ENCODE measurements at regions not wholly inside any gene's neighbourhood (a gene's known extent, or its start where the extent isn't known, plus 50 kb on each side); places are given as distances from the start of the nearest gene placed in this dataset.

- DNase-seq (ENCODE audit: extremely low read depth, low read depth, low spot score) = no peak
These were observed 152.2 kb upstream of the IRX2 start for GRCh38 chr5:2903451-2904395.

- no peak for DNase-seq (ENCODE audit: extremely low read depth, low read depth, low spot score)
These were observed 151.3 kb upstream of the IRX2 start for GRCh38 chr5:2902742-2903297.

DNA sequence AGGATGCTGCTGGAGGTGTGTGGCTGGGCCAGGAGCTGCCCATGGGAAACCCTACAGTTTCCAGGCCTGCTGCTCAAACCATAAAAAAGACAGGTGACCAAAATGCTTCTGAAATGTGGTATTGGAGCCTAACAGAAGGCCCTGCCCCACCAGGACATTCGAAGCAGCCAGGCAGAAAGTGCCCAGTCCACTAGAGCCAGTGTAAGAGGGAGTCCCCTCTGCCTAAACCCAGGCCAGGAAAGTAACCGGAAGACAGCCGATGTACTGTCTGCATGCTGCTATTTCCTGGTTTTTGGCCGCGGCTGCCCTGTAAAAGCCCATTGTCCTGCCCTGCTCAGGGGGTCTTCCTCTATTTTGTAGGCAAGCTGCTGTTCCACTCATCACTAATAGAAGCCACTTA lies 150.7 kb upstream of the IRX2 start:
- no peak for DNase-seq (ENCODE audit: extremely low read depth, low read depth, low spot score)

GRCh38 chr5:2901511-2901910 lies 150.0 kb upstream of the IRX2 start:
- no peak for DNase-seq (ENCODE audit: extremely low read depth, low read depth, low spot score)

- DNase-seq (ENCODE audit: extremely low read depth, low read depth, low spot score) = no peak
These were observed 149.6 kb upstream of the IRX2 start for GRCh38 chr5:2901096-2901495.

DNA sequence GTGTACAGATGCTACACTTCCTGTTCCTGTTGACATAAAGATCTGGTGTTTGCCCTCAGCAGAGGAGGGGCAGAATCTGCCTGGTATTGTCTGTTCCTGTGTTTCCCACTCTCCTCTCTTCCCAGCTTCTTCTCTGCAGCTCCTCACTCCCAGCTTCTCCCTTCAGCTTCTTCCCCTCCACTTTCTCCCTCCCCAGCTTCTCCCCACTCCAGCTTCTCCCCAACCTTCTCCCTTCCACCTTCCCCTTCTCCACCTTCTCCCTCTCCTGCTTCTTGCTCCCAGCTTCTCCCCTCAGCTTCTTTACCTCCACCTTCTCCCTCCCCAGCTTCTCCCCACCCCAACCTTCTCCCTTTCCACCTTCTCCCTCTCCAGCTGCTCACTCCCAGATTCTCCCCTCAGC lies 148.9 kb upstream of the IRX2 start:
- no peak for DNase-seq (ENCODE audit: extremely low read depth, low read depth, low spot score)

DNA sequence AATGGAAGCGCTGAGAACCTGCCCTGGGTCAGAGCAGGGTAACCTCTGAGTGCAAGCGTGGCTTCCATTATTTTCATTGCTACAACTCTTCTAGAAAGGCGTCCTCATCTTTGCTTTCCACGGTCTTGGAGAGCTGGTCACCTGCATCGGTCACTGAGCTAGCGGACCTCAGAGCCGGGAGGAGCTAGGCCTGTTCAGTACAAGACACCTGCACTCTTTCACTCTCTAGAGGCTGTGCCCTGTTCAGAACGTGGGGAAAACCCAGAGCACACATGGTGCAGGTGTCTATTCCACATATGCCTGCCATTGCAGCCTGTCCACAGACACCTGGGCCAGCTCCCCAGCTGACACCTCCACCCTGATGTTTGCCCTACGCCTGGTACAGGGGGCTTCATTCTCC lies 147.8 kb upstream of the IRX2 start:
- no peak for DNase-seq (ENCODE audit: extremely low read depth, low read depth, low spot score)

DNA sequence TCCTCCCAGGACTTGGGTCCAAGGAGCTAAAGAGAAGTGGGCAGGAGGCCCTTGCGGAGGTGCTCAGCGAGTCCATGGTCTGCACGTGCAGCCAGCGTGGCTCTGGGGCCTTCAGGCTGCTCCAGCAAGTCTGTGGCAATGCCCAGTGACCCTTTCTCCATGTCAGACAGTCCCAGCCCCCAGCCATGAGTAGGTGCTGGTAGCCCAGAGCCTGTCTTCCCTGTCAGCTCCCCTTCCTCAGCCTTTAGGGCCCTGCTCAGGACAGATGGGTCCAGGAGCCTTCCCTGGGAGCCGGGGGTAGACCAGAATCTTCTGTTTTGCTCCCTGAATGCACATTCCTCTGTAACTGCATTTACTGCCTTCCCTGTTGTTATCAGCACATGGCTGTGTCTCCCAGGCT lies 147.2 kb upstream of the IRX2 start:
- no peak for DNase-seq (ENCODE audit: extremely low read depth, low read depth, low spot score)

GRCh38 chr5:2897276-2897961 lies 145.9 kb upstream of the IRX2 start:
- no peak for DNase-seq (ENCODE audit: extremely low read depth, low read depth, low spot score)

- no peak for DNase-seq (ENCODE audit: extremely low read depth, low read depth, low spot score)
These were observed 145.1 kb upstream of the IRX2 start for GRCh38 chr5:2896371-2897275.

- DNase-seq (ENCODE audit: extremely low read depth, low read depth, low spot score) = no peak
These were observed 144.4 kb upstream of the IRX2 start for GRCh38 chr5:2895876-2896275.

DNA sequence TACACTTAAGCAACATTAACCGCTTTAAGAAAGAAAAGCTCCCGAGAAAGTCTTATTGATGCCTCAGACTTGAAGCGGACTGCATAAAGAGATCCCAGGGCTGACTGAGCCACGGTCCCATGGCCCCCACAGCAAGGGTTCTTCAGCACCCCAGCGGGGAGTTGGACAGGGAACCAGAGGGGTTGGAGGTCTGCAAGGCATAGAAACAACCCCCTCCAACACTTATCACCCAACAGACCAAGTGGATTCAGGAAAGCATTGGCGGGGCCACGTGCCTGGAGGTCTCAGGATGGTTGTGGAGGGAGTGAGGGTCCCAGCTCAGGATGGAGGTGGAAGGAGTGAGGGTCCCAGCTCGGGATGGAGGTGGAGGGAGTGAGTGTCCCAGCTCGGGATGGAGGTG lies 143.7 kb upstream of the IRX2 start:
- DNase-seq (ENCODE audit: extremely low read depth, low read depth, low spot score) = no peak

DNA sequence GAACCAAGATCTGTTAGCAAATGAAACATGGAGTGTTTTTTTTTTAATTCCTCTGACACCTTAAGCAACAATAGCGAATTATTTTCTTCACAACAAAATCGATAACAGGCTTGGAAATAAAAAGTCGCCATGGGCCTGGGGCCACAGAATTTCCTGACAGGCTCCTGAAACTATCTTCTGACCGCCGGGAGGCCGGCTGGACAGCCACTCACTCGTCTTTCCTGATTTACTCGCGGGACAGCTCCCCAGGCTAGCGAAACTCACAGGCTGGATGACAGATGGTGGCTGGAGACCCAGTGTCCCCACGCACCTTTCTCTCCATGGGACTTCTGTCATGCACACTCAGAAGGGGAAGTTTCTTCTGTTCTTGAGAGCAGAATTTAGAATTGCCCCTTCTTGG lies 143.3 kb upstream of the IRX2 start:
- no peak for DNase-seq (ENCODE audit: extremely low read depth, low read depth, low spot score)

- DNase-seq (ENCODE audit: extremely low read depth, low read depth, low spot score) = no peak
These were observed 142.8 kb upstream of the IRX2 start for GRCh38 chr5:2894316-2894715.

- no peak for DNase-seq (ENCODE audit: extremely low read depth, low read depth, low spot score)
These were observed 141.1 kb upstream of the IRX2 start for GRCh38 chr5:2892466-2893000.

DNA sequence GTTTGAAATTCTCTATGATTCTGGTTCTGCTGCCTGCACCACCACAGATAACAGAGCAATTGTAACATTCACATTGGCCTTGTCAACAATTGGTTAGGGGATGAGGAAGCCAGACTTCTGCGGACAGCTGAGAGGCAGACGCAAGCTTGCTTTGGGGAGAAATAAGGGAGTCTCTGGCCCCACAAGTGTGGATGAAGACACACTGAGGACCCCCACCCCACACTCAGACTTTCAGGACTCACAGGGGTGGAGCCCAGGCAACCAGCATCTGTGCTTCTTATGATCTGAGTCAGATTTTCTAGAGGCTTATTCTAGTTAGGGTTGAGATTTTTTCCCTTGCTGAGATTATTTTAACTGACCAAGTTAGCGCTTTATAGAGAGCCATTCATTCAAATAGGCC lies 140.3 kb upstream of the IRX2 start:
- DNase-seq (ENCODE audit: extremely low read depth, low read depth, low spot score) = no peak

- no peak for DNase-seq (ENCODE audit: extremely low read depth, low read depth, low spot score)
These were observed 138.5 kb upstream of the IRX2 start for GRCh38 chr5:2890011-2890410.

GRCh38 chr5:2888520-2889060 lies 137.1 kb upstream of the IRX2 start:
- no peak for DNase-seq (ENCODE audit: extremely low read depth, low read depth, low spot score)

DNA sequence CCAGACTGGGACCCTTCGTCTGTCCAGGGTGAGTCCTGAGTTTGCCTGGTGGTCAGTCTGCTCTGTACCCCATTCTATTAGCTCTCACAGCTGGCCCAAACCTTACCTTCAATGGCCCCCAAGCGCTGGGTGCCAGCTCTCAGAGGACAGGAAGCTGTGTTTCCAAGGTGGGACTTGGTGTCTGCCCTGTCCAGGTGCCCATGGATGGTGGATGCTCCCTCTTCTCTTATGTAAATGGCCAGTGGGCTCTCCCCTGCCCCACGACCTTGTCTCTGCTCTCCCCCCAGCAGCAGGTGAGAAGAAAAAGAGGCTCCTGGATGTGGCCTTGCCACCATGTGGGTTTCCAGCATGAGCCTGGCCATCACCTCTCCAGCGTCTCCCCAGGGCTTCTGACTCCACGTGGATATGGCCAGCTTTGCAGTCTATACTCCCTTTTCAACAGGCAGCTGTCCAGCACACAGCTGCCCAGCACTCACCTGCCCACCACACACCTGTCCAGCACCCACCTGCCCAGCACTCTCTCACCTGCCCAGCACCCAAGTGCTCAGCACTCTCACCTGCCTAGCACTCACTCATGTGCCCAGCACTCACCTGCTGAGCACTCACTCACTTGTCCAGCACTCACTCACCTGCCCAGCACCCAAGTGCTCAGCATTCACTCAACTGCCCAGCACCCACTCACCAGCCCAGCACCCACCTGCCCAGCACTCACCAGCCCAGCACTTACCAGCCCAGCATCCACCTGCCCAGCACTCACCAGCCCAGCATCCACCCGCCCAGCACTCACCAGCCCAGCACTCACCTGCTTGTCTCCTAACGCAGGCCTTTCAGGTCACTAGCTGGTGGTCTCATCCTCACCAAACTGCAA lies 136.2 kb upstream of the IRX2 start:
- DNase-seq (ENCODE audit: extremely low read depth, low read depth, low spot score) = no peak

All from glomerular endothelial cell (primary cell).